Gastroesophageal sphincter (tissue), 4 donors: ENCODE measurements at regions not wholly inside any gene's neighbourhood (a gene's known extent, or its start where the extent isn't known, plus 50 kb on each side); places are given as distances from the start of the nearest gene placed in this dataset.

Experiments
- ATAC-seq: fragments of 150-250 bp; one replicate; pipeline ENCODE4 v1.9.1; 2016; ENCODE audit warnings: mild to moderate bottlenecking, moderate library complexity
- H3K27ac ChIP-seq, 4 donors: fragments of 200-600 bp; sonication (generic) in 3 of 4; 1 replicate in 3 of 4; 2 replicates in 1 of 4; pipeline ENCODE4 v1.5.1; 2016 to 2019
- H3K27me3 ChIP-seq: fragments of 200-600 bp; sonication (generic); one replicate; pipeline ENCODE4 v1.5.1; 2019
- H3K36me3 ChIP-seq, 2 donors: fragments of 200-600 bp; sonication (generic); one replicate each; pipeline ENCODE4 v1.5.1; 2019; ENCODE audit warnings: control low read depth in 1 of 2
- H3K4me1 ChIP-seq, 3 donors: fragments of 200-600 bp; sonication (generic); 1 replicate in 2 of 3; 2 replicates in 1 of 3; pipeline ENCODE4 v1.5.1; 2016 to 2019; ENCODE audit warnings: control low read depth in 2 of 3
- H3K4me3 ChIP-seq, 2 donors: fragments of 200-600 bp; sonication (generic); one replicate each; pipeline ENCODE4 v1.5.1; 2019; ENCODE audit warnings: mild to moderate bottlenecking in 1 of 2, moderate library complexity in 1 of 2
- H3K9me3 ChIP-seq, 3 donors: fragments of 200-600 bp; sonication (generic); one replicate each; pipeline ENCODE4 v1.5.1; 2017 to 2019; ENCODE audit warnings: control low read depth in 2 of 3
- CTCF ChIP-seq, 4 experiments: fragments of 200-600 bp in 2 of 4; fragments of 450-650 bp in 2 of 4; sonication (generic) in 1 of 4; IDR thresholded peaks; one replicate each; pipeline ENCODE4 v1.5.1; 2017 to 2019; ENCODE audit warnings: antibody characterized with exemption in 4 of 4, mild to moderate bottlenecking in 2 of 4, moderate library complexity in 2 of 4
- EP300 ChIP-seq: sonication (generic); formaldehyde crosslinking; IDR thresholded peaks from one replicate; pipeline ENCODE4 v1.6.1; 2017; ENCODE audit warnings: antibody characterized with exemption, mild to moderate bottlenecking
- POLR2A ChIP-seq, 2 donors: fragments of 450-650 bp; IDR thresholded peaks; one replicate each; pipeline ENCODE4 v1.6.1; 2017; ENCODE audit warnings: antibody characterized with exemption in 2 of 2, mild to moderate bottlenecking in 2 of 2, moderate library complexity in 1 of 2
- POLR2AphosphoS5 ChIP-seq: sonication (generic); formaldehyde crosslinking; IDR thresholded peaks from one replicate; pipeline ENCODE4 v1.6.1; 2017; ENCODE audit warnings: antibody characterized with exemption
- WGBS, 2 donors: methylation state at CpG; one replicate each; pipeline ENCODE4 v1.1.5; 2018; ENCODE audit warnings: low coverage in 1 of 2; 5-methylcytosine and 5-hydroxymethylcytosine counted together

- 75 to 87% methylated on average over 2 of the region's 2 CpGs for WGBS, 2 donors
- peaks cover 3 to 30% (median 18%) of the 10 kb centered on the region in 3 donors for H3K4me1 ChIP-seq
- peak overlapping the region in 1 of 4 donors; percentile 78 for H3K27ac ChIP-seq
These were observed 51.0 kb upstream of the APC start for GRCh38 chr5:112686675-112687074.

GRCh38 chr5:112687306-112687705 lies 50.4 kb upstream of the APC start:
- H3K9me3 ChIP-seq: peaks cover 0 to 4% (median 0%) of the 10 kb centered on the region in 3 donors
- H3K4me3 ChIP-seq: no peak overlapping the region
- no peak for ATAC-seq
- H3K36me3 ChIP-seq: no peaks in the 10 kb centered on the region
- H3K27me3 ChIP-seq: no peaks in the 10 kb centered on the region
- no peak overlapping the region for H3K27ac ChIP-seq
- H3K4me1 ChIP-seq: peaks cover 3 to 27% (median 17%) of the 10 kb centered on the region in 3 donors
- TF ChIP-seq POLR2AphosphoS5 (no peak), POLR2A (IDR thresholded peaks at IDR 0.05) (no peak), EP300 (no peak), CTCF (IDR thresholded peaks at IDR 0.05) (no peak)

More at GRCh38 chr5:112686675-112687074, 51.0 kb upstream of the APC start:
- TF ChIP-seq POLR2AphosphoS5: no peak
- TF ChIP-seq POLR2A (IDR thresholded peaks at IDR 0.05): no peak
- no peak for TF ChIP-seq EP300
- Histone ChIP-seq H3K9me3 (peaks cover 0 to 4% (median 0%) of the 10 kb centered on the region in 3 donors), H3K36me3 (no peaks in the 10 kb centered on the region), H3K4me3 (no peak overlapping the region), H3K27me3 (no peaks in the 10 kb centered on the region)
- no peak for ATAC-seq
